Neutrophil (primary cell): ENCODE measurements at regions not wholly inside any gene's neighbourhood (a gene's known extent, or its start where the extent isn't known, plus 50 kb on each side); places are given as distances from the start of the nearest gene placed in this dataset.

ENCODE experiments used
- H3K27ac ChIP-seq: fragments of 200-600 bp; sonication (generic); 2 replicates; pipeline ENCODE4 v1.5.1; 2016; ENCODE audit warnings: mild to moderate bottlenecking, moderate library complexity
- H3K27me3 ChIP-seq: fragments of 200-600 bp; sonication (generic); 2 replicates; pipeline ENCODE4 v1.6.0; 2016; ENCODE audit warnings: mild to moderate bottlenecking
- H3K36me3 ChIP-seq: fragments of 200-600 bp; sonication (generic); 2 replicates; pipeline ENCODE4 v1.5.1; 2017
- H3K4me1 ChIP-seq, 2 experiments: fragments of 200-600 bp in 1 of 2; sonication (generic) in 1 of 2; 1 replicate in 1 of 2; 2 replicates in 1 of 2; pipeline versions ENCODE4 v1.5.1 to v1.6.1; 2013 to 2016; ENCODE audit warnings: low read depth in 1 of 2, low read length in 1 of 2, mild to moderate bottlenecking in 1 of 2, moderate library complexity in 1 of 2; ENCODE audit not compliant: control insufficient read depth in 1 of 2, insufficient read depth in 1 of 2
- H3K4me3 ChIP-seq, 2 experiments: fragments of 200-600 bp in 1 of 2; sonication (generic) in 1 of 2; 1 replicate in 1 of 2; 2 replicates in 1 of 2; pipeline ENCODE4 v1.5.1; 2013 to 2016; ENCODE audit warnings: low read depth in 1 of 2, low read length in 1 of 2, mild to moderate bottlenecking in 1 of 2, moderate library complexity in 1 of 2
- H3K9me3 ChIP-seq: fragments of 200-600 bp; sonication (generic); 2 replicates; pipeline ENCODE4 v1.5.1; 2016
- TF ChIP-seq, protein P1 (sequence below): fragments of 200-600 bp; sonication (generic); IDR thresholded peaks from 2 replicates; pipeline ENCODE4 v1.5.1; 2016; ENCODE audit warnings: antibody characterized with exemption

GRCh38 chr7:68321776-68322496 is 1276.3 kb upstream of the AUTS2 start:
- Histone ChIP-seq H3K36me3 (no peaks in the 10 kb centered on the region), H3K4me3 (no peak overlapping the region), H3K27ac (no peak overlapping the region), H3K4me1 (no peaks in the 10 kb centered on the region), H3K9me3 (no peaks in the 10 kb centered on the region), H3K27me3 (no peaks in the 10 kb centered on the region)
- TF ChIP-seq, protein P1, sequence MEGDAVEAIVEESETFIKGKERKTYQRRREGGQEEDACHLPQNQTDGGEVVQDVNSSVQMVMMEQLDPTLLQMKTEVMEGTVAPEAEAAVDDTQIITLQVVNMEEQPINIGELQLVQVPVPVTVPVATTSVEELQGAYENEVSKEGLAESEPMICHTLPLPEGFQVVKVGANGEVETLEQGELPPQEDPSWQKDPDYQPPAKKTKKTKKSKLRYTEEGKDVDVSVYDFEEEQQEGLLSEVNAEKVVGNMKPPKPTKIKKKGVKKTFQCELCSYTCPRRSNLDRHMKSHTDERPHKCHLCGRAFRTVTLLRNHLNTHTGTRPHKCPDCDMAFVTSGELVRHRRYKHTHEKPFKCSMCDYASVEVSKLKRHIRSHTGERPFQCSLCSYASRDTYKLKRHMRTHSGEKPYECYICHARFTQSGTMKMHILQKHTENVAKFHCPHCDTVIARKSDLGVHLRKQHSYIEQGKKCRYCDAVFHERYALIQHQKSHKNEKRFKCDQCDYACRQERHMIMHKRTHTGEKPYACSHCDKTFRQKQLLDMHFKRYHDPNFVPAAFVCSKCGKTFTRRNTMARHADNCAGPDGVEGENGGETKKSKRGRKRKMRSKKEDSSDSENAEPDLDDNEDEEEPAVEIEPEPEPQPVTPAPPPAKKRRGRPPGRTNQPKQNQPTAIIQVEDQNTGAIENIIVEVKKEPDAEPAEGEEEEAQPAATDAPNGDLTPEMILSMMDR, result no peak

- Histone ChIP-seq H3K9me3 (no peaks in the 10 kb centered on the region), H3K4me1 (no peaks in the 10 kb centered on the region), H3K27ac (no peak overlapping the region), H3K36me3 (no peaks in the 10 kb centered on the region), H3K4me3 (no peak overlapping the region), H3K27me3 (no peaks in the 10 kb centered on the region)
- TF ChIP-seq, protein P1, result no peak
These were observed 1273.7 kb upstream of the AUTS2 start for GRCh38 chr7:68324621-68325020.

GRCh38 chr7:68334216-68334615 is 1264.1 kb upstream of the AUTS2 start:
- Histone ChIP-seq H3K4me3 (no peak overlapping the region), H3K4me1 (no peaks in the 10 kb centered on the region), H3K36me3 (no peaks in the 10 kb centered on the region), H3K9me3 (no peaks in the 10 kb centered on the region), H3K27ac (no peak overlapping the region), H3K27me3 (no peaks in the 10 kb centered on the region)
- TF ChIP-seq, protein P1, result no peak

DNA sequence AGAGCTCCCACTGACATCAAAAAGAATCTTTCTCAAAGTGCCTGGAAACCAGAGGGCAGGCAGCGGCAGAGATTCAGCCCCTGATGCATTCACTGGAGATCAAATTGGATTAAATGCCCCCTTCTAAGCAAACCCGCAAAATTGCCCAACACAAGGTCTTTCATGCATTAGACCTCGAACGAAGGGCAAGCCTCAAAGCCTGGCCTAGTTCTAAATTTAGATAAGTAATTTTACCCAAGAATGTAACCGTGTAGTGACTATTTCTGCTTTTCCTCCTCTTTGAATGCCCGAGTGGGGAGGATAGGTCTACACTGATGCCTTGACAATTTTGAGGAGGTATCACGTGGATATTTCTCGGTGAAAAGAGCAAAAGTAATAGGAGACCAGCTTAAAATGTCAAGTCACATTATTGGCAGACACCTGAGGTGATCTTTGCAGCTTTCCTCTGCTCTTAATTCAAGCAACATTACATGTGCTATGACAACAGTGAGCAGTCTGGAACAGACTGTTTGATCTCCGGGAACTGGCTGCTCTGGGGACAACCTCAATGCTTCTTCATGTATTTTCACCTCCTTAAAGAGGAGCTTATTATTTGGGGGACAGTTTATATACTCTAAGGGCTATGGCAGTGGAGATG is 1263.5 kb upstream of the AUTS2 start:
- TF ChIP-seq, protein P1, result no peak

GRCh38 chr7:68336594-68336993 is 1261.7 kb upstream of the AUTS2 start:
- H3K36me3 ChIP-seq, result no peaks in the 10 kb centered on the region
- H3K4me1 ChIP-seq, result no peaks in the 10 kb centered on the region
- no peak overlapping the region for H3K4me3 ChIP-seq
- no peak overlapping the region for H3K27ac ChIP-seq
- H3K9me3 ChIP-seq, result no peaks in the 10 kb centered on the region
- TF ChIP-seq, protein P1, result no peak
- H3K27me3 ChIP-seq, result no peaks in the 10 kb centered on the region

More for the DNA sequence above, 1263.5 kb upstream of the AUTS2 start:
- no peaks in the 10 kb centered on the region for H3K4me1 ChIP-seq
- H3K4me3 ChIP-seq, result no peak overlapping the region
- H3K9me3 ChIP-seq, result no peaks in the 10 kb centered on the region
- no peaks in the 10 kb centered on the region for H3K27me3 ChIP-seq
- H3K36me3 ChIP-seq, result no peaks in the 10 kb centered on the region
- no peak overlapping the region for H3K27ac ChIP-seq
